ENCODE measurements at regions not wholly inside any gene's neighbourhood (a gene's known extent, or its start where the extent isn't known, plus 50 kb on each side); places are given as distances from the start of the nearest gene placed in this dataset.

GRCh38 chr11:13120691-13121090 is 111.6 kb downstream of the RASSF10 start:
- H3K27ac ChIP-seq (ENCODE audit: extremely low read depth, low read depth, low read length) = no peak overlapping the region
- DNase-seq (ENCODE audit: extremely low read depth in 1 of 4, low spot score in 3 of 4) (no peak), ATAC-seq (no peak), FAIRE-seq (no peak)
- POLR2A ChIA-PET = interaction anchor here (1.1 to 1.6 kb wide), 3 partner anchors 12 to 53 kb away, joined by 3 to 4 read pairs (median 3); no protein-coding TSS in a partner anchor
- no peaks in the 10 kb centered on the region for H3K9me3 ChIP-seq (replicated peaks; ENCODE audit: control insufficient read depth, insufficient read depth, low read depth, low read length)
- no peak overlapping the region for H3K4me2 ChIP-seq (ENCODE audit: insufficient read depth, low read length)
- no peaks in the 10 kb centered on the region for H3K36me3 ChIP-seq (ENCODE audit: control insufficient read depth, insufficient read depth, low read length)
- peak overlapping the region; percentile 13; the same call in 1 of the 2 replicates for H2AFZ ChIP-seq (ENCODE audit: low read depth, low read length)
- peaks cover 0 to 6% of the 10 kb centered on the region in 2 experiments; a peak in 1 of 5 replicates for H3K27me3 ChIP-seq (ENCODE audit: control insufficient read depth in 2 of 2, insufficient read depth in 2 of 2, low read length in 2 of 2)
- CTCF ChIA-PET (ENCODE audit: low intra/inter-chr PET ratio) = no interaction called here
- no peaks in the 10 kb centered on the region for H3K79me2 ChIP-seq (ENCODE audit: control insufficient read depth, insufficient read depth, low read length)
- 24% methylated on average over 3 of the region's 3 CpGs for WGBS (ENCODE audit: insufficient coverage, low coverage, missing lambda C conversion rate)
- in situ Hi-C loops (cut with MboI) = no loop called here
- no peak overlapping the region for H3K9ac ChIP-seq (ENCODE audit: insufficient read depth in 1 of 2, low read depth in 2 of 2, low read length in 2 of 2)
- no peaks in the 10 kb centered on the region for H3K4me1 ChIP-seq (replicated peaks in 1 of 2; ENCODE audit: control insufficient read depth in 2 of 2, insufficient read depth in 2 of 2, low read length in 2 of 2)
- no peaks in the 10 kb centered on the region for H3K9me1 ChIP-seq (ENCODE audit: control insufficient read depth, insufficient read depth, low read length)
- intact Hi-C loops (cut with micrococcal nuclease) = no loop called here
- BruUV-seq (replicated peaks) = no TSS peak
- no peak overlapping the region for H3K4me3 ChIP-seq
- H4K20me1 ChIP-seq (replicated peaks; ENCODE audit: control insufficient read depth, insufficient read depth, low read length) = no peaks in the 10 kb centered on the region
- TF ChIP-seq HOXB6 (CRISPR knock-in tag; IDR thresholded peaks at IDR 0.05; ENCODE audit: borderline replicate concordance) = no peak
- TF ChIP-seq E2F8 (IDR thresholded peaks at IDR 0.05; ENCODE audit: low read depth, partially characterized antibody) = no peak
- no peak for TF ChIP-seq ELF2 (CRISPR knock-in tag; IDR thresholded peaks at IDR 0.05)
- TF ChIP-seq GABPA (tag; conservative IDR thresholded peaks at IDR 0.05; ENCODE audit: low read depth) = no peak
- no peak for TF ChIP-seq BRD9 (IDR thresholded peaks at IDR 0.05; ENCODE audit: low read depth, partially characterized antibody)
- TF ChIP-seq ZFP30 (CRISPR knock-in tag; IDR thresholded peaks at IDR 0.05; ENCODE audit: borderline replicate concordance) = no peak
- no peak for TF ChIP-seq E2F6 (IDR thresholded peaks at IDR 0.05; ENCODE audit: borderline replicate concordance in 1 of 2, extremely low read depth in 1 of 2, insufficient read depth in 1 of 2, insufficient read length in 1 of 2, low read depth in 1 of 2, low read length in 1 of 2, poor library complexity in 1 of 2, severe bottlenecking in 1 of 2)
- TF ChIP-seq NR1H2 (CRISPR knock-in tag; IDR thresholded peaks at IDR 0.05) = no peak
- TF ChIP-seq SMAD2 (IDR thresholded peaks at IDR 0.05; ENCODE audit: low read depth, low read length) = no peak
- no peak for TF ChIP-seq UBTF (IDR thresholded peaks at IDR 0.05; ENCODE audit: borderline replicate concordance in 1 of 2, low read depth in 2 of 2, low read length in 2 of 2)
- no peak for TF ChIP-seq JUNB (CRISPR knock-in tag; conservative IDR thresholded peaks at IDR 0.05)
- no peak for TF ChIP-seq RUNX1 (IDR thresholded peaks at IDR 0.05; ENCODE audit: low read depth)
- TF ChIP-seq ZNF584 (CRISPR knock-in tag; IDR thresholded peaks at IDR 0.05; ENCODE audit: low read depth) = no peak
- TF ChIP-seq ZBTB33 (CRISPR knock-in tag; IDR thresholded peaks at IDR 0.05) = no peak
- TF ChIP-seq CHCHD3 (CRISPR knock-in tag; IDR thresholded peaks at IDR 0.05) = no peak
